Hematopoietic multipotent progenitor cell treated with erythropoietin and hydrocortisone succinate and interleukin-3 and kit ligand, for 8 days (in vitro differentiated cells): ENCODE measurements at regions not wholly inside any gene's neighbourhood (a gene's known extent, or its start where the extent isn't known, plus 50 kb on each side); places are given as distances from the start of the nearest gene placed in this dataset.
"Not testable (repeated sequence)": the region's sequence is repeated elsewhere in the genome, so short reads cannot be mapped to it uniquely, and the experiment has no call there.

Source experiments
- DNase-seq: peaks from one replicate; pipeline ENCODE4 v3.0.0-alpha.2; 2015

GRCh38 chr3:84680700-84681099 lies 278.1 kb upstream of the CADM2 start:
- DNase-seq = no peak

- DNase-seq = no peak
These were observed 275.3 kb upstream of the CADM2 start for GRCh38 chr3:84683493-84683892.

- no peak for DNase-seq
These were observed 273.3 kb upstream of the CADM2 start for GRCh38 chr3:84685467-84685866.

GRCh38 chr3:84692261-84692660 lies 266.5 kb upstream of the CADM2 start:
- DNase-seq = no peak

- DNase-seq = not testable (repeated sequence)
These were observed 248.5 kb upstream of the CADM2 start for GRCh38 chr3:84710288-84710687.

GRCh38 chr3:84717894-84718293 lies 240.9 kb upstream of the CADM2 start:
- no peak for DNase-seq

GRCh38 chr3:84724877-84725276 lies 233.9 kb upstream of the CADM2 start:
- DNase-seq = no peak

- no peak for DNase-seq
These were observed 231.2 kb upstream of the CADM2 start for GRCh38 chr3:84727616-84728015.

- not testable (repeated sequence) for DNase-seq
These were observed 224.1 kb upstream of the CADM2 start for GRCh38 chr3:84734731-84735130.

GRCh38 chr3:84738086-84738485 lies 220.7 kb upstream of the CADM2 start:
- no peak for DNase-seq

- DNase-seq = no peak
These were observed 215.8 kb upstream of the CADM2 start for GRCh38 chr3:84742915-84743425.

- DNase-seq = no peak
These were observed 214.7 kb upstream of the CADM2 start for GRCh38 chr3:84744130-84744529.

GRCh38 chr3:84755860-84756259 lies 202.9 kb upstream of the CADM2 start:
- DNase-seq = no peak

GRCh38 chr3:84759361-84759760 lies 199.4 kb upstream of the CADM2 start:
- DNase-seq = no peak

- no peak for DNase-seq
These were observed 185.9 kb upstream of the CADM2 start for GRCh38 chr3:84772841-84773240.

GRCh38 chr3:84783281-84783680 lies 175.5 kb upstream of the CADM2 start:
- no peak for DNase-seq

GRCh38 chr3:84789961-84790360 lies 168.8 kb upstream of the CADM2 start:
- DNase-seq = peak; percentile 20

- DNase-seq = no peak
These were observed 151.8 kb upstream of the CADM2 start for GRCh38 chr3:84806958-84807357.

- no peak for DNase-seq
These were observed 138.7 kb upstream of the CADM2 start for GRCh38 chr3:84820126-84820525.

GRCh38 chr3:84820906-84821305 lies 137.9 kb upstream of the CADM2 start:
- no peak for DNase-seq

- DNase-seq = no peak
These were observed 133.0 kb upstream of the CADM2 start for GRCh38 chr3:84825817-84826216.

- DNase-seq = no peak
These were observed 128.3 kb upstream of the CADM2 start for GRCh38 chr3:84830476-84830875.

GRCh38 chr3:84835366-84835765 lies 123.4 kb upstream of the CADM2 start:
- DNase-seq = no peak

- DNase-seq = no peak
These were observed 121.8 kb upstream of the CADM2 start for GRCh38 chr3:84836961-84837360.

- no peak for DNase-seq
These were observed 81.7 kb upstream of the CADM2 start for GRCh38 chr3:84877092-84877491.

GRCh38 chr3:84881288-84881687 lies 77.5 kb upstream of the CADM2 start:
- no peak for DNase-seq
